Calu3 (cell line): ENCODE measurements at regions not wholly inside any gene's neighbourhood (a gene's known extent, or its start where the extent isn't known, plus 50 kb on each side); places are given as distances from the start of the nearest gene placed in this dataset.

ENCODE experiments used
- BruUV-seq: library from RNA; stranded (reverse); fragments of 400-500 nt; replicated peaks from 2 replicates; lab custom pipeline; 2021; lab: Mats Ljungman, UMichigan
- CTCF ChIA-PET: fragments of 300-600 bp; sonication (Branson Sonifier 250); formaldehyde crosslinking; loops from one replicate; lab custom pipeline; 2022; ENCODE audit warnings: antibody characterized with exemption; lab: Charles Lee
- DNase-seq: peaks from one replicate; pipeline ENCODE4 v3.0.0; 2022
- H3K27ac Mint-ChIP-seq: one replicate; pipeline ENCODE4 v1.8.0; 2022; ENCODE audit warnings: mixed read lengths; ENCODE audit not compliant: unreplicated experiment
- H3K27me3 Mint-ChIP-seq: one replicate; pipeline ENCODE4 v1.8.0; 2022; ENCODE audit warnings: mixed read lengths; ENCODE audit not compliant: unreplicated experiment
- H3K36me3 Mint-ChIP-seq: one replicate; pipeline ENCODE4 v1.8.0; 2022; ENCODE audit warnings: mild to moderate bottlenecking, moderate library complexity, mixed read lengths; ENCODE audit not compliant: insufficient read depth, unreplicated experiment
- H3K4me1 Mint-ChIP-seq: one replicate; pipeline ENCODE4 v1.8.0; 2022; ENCODE audit warnings: mild to moderate bottlenecking, low read depth, mixed read lengths; ENCODE audit not compliant: unreplicated experiment
- H3K4me3 Mint-ChIP-seq: one replicate; pipeline ENCODE4 v1.8.0; 2022; ENCODE audit warnings: mild to moderate bottlenecking, low read depth, moderate library complexity, mixed read lengths; ENCODE audit not compliant: unreplicated experiment
- H3K9me3 Mint-ChIP-seq: one replicate; pipeline ENCODE4 v1.8.0; 2022; ENCODE audit warnings: low read depth, mixed read lengths; ENCODE audit not compliant: unreplicated experiment
- CTCF ChIP-seq: fragments of 200-600 bp; IDR thresholded peaks from one replicate; pipeline ENCODE4 v1.8.0; 2022; ENCODE audit warnings: antibody characterized with exemption; ENCODE audit not compliant: unreplicated experiment
- intact Hi-C: fragments of 100-400 bp; cut with micrococcal nuclease; formaldehyde crosslinking; loops from one replicate; pipeline ENCODE4 v1.10.0; 2022; ENCODE audit not compliant: unreplicated experiment

- H3K36me3 Mint-ChIP-seq = no peaks in the 10 kb centered on the region
- CTCF ChIA-PET = no interaction called here
These were observed 499.5 kb downstream of the STIM2 start for GRCh38 chr4:27360131-27360530.

GRCh38 chr4:27360790-27361267 is 500.2 kb downstream of the STIM2 start:
- H3K36me3 Mint-ChIP-seq = no peaks in the 10 kb centered on the region
- no peaks in the 10 kb centered on the region for H3K27me3 Mint-ChIP-seq
- BruUV-seq = no TSS peak
- no peak overlapping the region for H3K4me3 Mint-ChIP-seq
- intact Hi-C loops = no loop called here
- CTCF ChIA-PET = no interaction called here
- no peak for TF ChIP-seq CTCF
- H3K27ac Mint-ChIP-seq = no peak overlapping the region
- H3K4me1 Mint-ChIP-seq = no peaks in the 10 kb centered on the region
- H3K9me3 Mint-ChIP-seq = no peaks in the 10 kb centered on the region
- no peak for DNase-seq

More at GRCh38 chr4:27360131-27360530, 499.5 kb downstream of the STIM2 start:
- H3K4me1 Mint-ChIP-seq = no peaks in the 10 kb centered on the region
- H3K27ac Mint-ChIP-seq = no peak overlapping the region
- no TSS peak for BruUV-seq
- H3K9me3 Mint-ChIP-seq = no peaks in the 10 kb centered on the region
- no peak overlapping the region for H3K4me3 Mint-ChIP-seq
- H3K27me3 Mint-ChIP-seq = no peaks in the 10 kb centered on the region
- DNase-seq = no peak
- no peak for TF ChIP-seq CTCF
- intact Hi-C loops = no loop called here

DNA sequence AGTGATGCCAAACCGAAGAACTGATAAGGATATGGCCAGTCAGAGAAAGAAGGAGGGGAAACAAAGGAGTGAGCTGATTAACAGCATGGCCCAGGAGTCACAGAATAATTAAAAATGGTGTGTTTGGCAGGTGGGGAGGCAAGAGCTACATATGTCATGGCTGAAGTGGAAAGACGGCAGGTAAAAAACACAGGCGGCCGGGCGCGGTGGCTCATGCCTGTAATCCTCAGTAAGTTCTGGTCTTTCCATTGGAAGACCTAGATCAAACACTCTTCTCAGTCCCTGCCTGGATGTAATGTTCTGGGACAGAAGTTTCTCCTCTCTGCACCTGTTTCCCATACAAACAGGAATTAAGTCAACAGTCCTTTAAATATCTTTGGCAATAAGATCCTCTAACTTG is 503.9 kb downstream of the STIM2 start:
- CTCF ChIA-PET = no interaction called here
- DNase-seq = no peak
- H3K9me3 Mint-ChIP-seq = no peaks in the 10 kb centered on the region
- no peak for TF ChIP-seq CTCF
- H3K4me1 Mint-ChIP-seq = no peaks in the 10 kb centered on the region
- BruUV-seq = no TSS peak
- no peak overlapping the region for H3K4me3 Mint-ChIP-seq
- no peaks in the 10 kb centered on the region for H3K36me3 Mint-ChIP-seq
- no peaks in the 10 kb centered on the region for H3K27me3 Mint-ChIP-seq
- H3K27ac Mint-ChIP-seq = no peak overlapping the region
- intact Hi-C loops = no loop called here

GRCh38 chr4:27366104-27366823 is 505.6 kb downstream of the STIM2 start:
- CTCF ChIA-PET = no interaction called here
- H3K27me3 Mint-ChIP-seq = no peaks in the 10 kb centered on the region
- intact Hi-C loops = no loop called here
- DNase-seq = no peak
- H3K4me3 Mint-ChIP-seq = no peak overlapping the region
- TF ChIP-seq CTCF = no peak
- no peak overlapping the region for H3K27ac Mint-ChIP-seq
- no peaks in the 10 kb centered on the region for H3K9me3 Mint-ChIP-seq
- H3K36me3 Mint-ChIP-seq = no peaks in the 10 kb centered on the region
- BruUV-seq = no TSS peak
- H3K4me1 Mint-ChIP-seq = no peaks in the 10 kb centered on the region
